HG02798 (cell line): ENCODE measurements at regions not wholly inside any gene's neighbourhood (a gene's known extent, or its start where the extent isn't known, plus 50 kb on each side); places are given as distances from the start of the nearest gene placed in this dataset.

Source experiments
- ATAC-seq: cut with Tn5 transposase; IDR thresholded peaks from one replicate; pipeline ENCODE4 v1.9.1; 2021; ENCODE audit warnings: mild to moderate bottlenecking; ENCODE audit not compliant: unreplicated experiment, poor library complexity

DNA sequence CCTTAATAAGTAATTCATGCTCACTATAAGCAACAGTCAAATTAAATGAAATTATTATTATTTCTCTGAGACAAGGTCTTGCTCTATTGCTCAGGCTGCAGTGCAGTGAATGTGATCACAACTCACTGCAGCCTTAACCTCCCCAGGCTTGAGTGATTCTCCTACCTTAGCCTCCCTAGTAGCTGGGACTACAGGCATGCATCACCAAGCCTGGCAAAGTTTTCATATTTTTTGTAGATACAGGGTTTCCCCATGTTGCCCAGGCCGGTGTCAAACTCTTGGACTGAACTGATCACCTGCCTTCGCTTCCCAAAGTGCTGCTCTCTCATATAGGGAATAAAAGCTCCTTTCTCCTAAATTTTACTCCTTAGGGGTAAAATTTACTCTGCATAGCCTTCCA is 74.9 kb upstream of the GAREM1 start:
- ATAC-seq = no peak

DNA sequence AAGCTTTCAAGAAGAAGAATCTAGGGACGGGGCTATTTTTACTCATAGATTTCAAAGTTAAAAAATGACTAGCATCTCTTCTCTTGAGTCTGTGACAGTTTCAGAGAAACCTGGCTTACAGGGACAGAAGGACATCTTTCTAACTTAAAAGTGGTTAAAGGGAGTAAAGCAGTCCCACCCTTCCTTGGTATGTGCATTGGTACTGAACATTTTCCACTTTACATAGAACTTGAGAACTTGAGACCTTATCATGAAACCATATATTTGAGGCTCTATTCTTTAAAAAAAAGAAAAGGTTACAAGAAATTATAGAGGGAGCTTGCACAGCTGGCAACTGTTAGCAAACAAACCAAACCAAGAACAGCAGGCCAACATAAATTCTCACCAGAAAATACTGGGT is 73.4 kb upstream of the GAREM1 start:
- ATAC-seq = no peak

- no peak for ATAC-seq
Observed at GRCh38 chr18:32542221-32542798, 71.6 kb upstream of the GAREM1 start.

DNA sequence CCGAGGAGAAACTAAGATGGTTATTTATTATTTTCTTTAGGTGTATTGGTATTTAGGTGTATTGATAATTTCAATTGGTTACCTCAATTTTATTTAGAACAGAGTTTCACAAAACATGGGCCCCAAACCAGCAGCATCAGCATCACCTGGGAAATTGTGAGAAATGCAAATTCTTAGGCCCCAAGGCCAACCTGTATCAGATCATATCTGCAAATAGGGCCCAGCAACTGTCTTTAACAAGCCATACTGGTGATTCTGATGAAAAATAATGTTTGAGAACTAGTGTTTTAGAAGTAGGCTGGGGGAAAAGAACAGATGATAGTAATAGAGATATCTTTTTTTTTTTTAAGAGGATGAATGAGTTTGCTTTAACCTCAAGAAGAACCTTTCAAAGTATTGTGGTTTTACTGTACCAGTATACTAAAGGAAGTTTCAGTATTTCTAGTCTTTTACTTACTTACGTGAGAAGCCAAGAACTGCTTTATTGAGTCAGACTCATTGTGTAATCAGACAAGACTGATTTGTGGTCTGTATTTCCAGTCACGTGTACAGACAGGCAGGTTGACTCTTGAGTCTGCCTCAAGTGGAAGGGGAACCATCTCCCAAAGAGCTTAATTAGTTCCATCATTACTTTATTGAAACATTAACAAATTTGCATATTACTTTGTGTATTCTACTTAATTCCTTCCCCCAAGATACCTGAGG is 60.4 kb upstream of the GAREM1 start:
- no peak for ATAC-seq

- no peak for ATAC-seq
Observed at GRCh38 chr18:32529722-32530420, 59.2 kb upstream of the GAREM1 start.

DNA sequence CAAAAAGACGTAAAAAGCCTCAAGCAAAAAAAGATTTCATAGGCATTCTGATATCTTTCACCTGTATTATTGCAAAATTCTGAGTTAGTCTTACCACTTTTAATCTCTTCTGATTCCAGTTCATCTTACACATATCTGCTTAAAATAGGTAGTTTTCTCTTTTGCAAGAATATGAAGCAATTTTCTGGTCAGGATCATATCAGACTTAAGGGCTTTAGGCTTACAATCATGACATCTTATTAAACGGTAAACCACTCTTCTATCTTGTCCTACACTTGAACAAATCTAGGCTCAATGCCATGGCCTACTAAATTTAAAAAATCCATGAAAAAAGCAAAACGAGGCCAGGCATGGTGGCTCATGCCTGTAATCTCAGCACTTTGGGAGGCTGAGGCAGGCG is 50.1 kb upstream of the GAREM1 start:
- ATAC-seq = no peak
